Dermis microvascular lymphatic vessel endothelial cell (primary cell): ENCODE measurements at regions not wholly inside any gene's neighbourhood (a gene's known extent, or its start where the extent isn't known, plus 50 kb on each side); places are given as distances from the start of the nearest gene placed in this dataset.

Experiments used
- DNase-seq, 2 donors: peaks; one replicate each; pipeline versions ENCODE4 v3.0.0 to v3.0.0-alpha.2; 2010; ENCODE audit warnings: low read depth in 2 of 2

DNA sequence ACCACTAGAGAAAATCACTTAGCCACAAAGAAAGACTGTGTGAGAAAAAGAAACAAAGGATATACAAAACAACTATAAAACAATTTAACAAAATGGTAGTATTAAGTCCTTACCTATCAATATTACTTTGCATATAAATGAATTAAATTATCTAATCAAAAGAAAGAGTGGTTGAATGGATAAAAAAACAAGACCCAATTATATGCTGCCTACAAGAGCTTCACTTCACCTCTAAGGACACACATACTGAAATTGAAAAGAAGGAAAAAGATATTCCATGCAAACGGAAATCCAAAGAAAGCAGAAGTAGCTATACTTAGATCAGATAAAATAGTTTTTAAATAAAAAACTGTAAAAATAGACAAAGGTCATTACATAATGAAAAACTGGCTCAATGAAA lies 134.9 kb upstream of the CCDC196 start:
- DNase-seq, result no peak

DNA sequence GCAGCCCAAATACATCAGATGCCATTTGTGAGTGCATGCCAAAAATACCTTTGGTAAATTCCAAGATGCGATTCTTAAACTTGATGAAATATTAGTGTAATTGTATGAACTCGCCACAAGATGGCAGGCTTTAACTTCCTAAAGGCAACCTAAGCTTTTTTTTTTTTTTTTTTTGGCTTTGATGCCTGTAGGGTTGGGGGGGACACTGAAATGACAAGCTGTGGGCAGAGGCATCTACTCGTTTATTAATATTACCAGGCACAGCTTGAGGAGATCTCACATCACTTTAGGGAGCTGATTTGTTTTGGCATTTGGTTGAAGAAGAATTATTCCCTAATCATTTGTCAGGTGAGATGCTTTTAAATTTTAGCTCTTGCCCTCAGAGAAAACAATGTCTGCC lies 126.7 kb upstream of the CCDC196 start:
- DNase-seq, result peak; percentile 48 to 74

GRCh38 chr14:66360366-66360926 lies 125.7 kb upstream of the CCDC196 start:
- DNase-seq, result no peak

- DNase-seq, result no peak
Measured at GRCh38 chr14:66361013-66361412, 125.2 kb upstream of the CCDC196 start.

DNA sequence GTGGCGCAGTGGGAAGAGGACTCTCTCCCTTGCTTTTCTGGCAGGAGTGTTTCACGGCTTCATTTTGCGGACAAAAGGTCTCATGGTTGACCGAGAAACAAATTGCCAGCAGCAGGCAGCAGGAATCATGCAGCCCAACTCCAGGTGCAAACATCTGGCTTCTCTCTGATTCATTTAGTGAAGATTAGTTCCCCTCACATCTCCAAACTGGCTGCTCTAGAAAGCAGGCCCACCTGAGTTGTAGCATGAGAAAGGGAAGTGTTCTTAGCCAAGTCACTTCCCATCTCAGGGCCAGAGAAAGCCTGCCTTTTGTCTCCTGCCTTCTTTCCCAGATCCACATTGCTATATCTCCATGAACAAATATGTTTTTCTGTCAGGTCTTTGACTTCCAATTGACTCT lies 120.8 kb upstream of the CCDC196 start:
- no peak for DNase-seq

DNA sequence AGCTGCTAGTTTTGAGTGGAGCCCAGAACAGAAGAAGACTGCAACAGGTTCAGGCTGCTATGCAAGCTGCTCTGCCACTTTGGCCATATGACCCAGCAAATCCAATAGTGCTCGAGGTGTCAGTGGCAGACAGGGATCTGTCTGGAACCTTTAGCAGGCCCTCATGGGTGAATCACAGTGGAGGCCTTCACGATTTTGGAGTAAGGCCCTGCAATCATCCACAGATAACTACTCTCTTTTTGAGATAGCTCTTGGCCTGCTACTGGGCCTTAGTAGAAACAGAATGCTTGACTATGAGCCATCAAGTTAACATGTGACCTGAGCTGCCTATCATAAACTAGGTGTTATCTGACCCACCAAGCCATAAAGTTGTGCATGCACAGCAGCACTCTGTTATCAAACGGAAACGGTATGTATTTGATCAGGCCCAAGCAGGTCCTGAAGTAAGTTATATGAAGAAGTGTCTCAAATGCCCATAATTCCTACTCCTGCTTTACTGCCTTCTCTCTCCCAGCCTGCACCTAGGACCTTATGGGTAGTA lies 116.9 kb upstream of the CCDC196 start:
- DNase-seq, result no peak

- no peak for DNase-seq
Measured at GRCh38 chr14:66371776-66372175, 114.4 kb upstream of the CCDC196 start.

DNA sequence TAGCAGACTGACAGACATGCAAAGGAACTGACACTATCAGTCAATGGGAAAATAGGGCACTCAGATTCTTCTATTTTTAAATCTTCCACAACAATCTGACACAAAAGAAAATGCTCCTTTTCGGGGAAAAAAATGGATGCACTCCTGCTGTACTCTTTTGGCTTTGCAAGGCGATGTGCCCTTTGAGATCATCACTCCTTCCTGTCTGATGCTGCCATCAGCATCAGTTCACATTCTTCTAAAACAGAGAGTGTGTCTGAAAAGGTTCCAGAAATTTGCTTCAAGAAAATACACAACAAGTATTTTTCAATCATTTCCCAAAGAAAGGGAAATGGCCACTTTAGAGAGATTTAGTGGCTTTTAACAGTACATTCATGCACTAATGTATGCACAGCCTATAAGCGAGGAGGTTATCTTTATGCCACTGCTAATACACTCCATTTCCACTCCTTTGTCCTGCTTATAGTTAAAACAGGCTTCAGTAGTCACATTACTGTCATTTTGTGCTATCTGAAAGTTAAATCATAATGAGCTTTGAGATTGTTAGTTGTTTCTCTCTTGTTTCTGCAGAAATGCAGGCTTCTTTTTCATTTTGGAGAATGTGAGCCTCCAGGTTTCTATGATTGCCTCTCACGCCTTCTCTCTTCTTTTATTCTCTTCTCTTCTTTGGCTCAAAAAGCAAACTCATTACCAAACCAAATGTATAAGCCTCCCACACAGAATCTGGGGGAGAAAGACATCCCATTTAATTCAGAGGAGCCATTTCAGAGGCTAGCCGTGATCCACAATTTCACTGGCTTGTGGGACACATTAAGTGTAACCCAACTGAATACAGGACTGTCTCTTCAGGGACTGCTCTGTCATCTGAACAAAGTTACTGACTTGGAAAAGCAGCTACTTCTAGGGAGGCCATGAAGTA lies 110.9 kb upstream of the CCDC196 start:
- DNase-seq, result no peak

- no peak for DNase-seq
Measured at GRCh38 chr14:66377574-66377973, 108.6 kb upstream of the CCDC196 start.

DNA sequence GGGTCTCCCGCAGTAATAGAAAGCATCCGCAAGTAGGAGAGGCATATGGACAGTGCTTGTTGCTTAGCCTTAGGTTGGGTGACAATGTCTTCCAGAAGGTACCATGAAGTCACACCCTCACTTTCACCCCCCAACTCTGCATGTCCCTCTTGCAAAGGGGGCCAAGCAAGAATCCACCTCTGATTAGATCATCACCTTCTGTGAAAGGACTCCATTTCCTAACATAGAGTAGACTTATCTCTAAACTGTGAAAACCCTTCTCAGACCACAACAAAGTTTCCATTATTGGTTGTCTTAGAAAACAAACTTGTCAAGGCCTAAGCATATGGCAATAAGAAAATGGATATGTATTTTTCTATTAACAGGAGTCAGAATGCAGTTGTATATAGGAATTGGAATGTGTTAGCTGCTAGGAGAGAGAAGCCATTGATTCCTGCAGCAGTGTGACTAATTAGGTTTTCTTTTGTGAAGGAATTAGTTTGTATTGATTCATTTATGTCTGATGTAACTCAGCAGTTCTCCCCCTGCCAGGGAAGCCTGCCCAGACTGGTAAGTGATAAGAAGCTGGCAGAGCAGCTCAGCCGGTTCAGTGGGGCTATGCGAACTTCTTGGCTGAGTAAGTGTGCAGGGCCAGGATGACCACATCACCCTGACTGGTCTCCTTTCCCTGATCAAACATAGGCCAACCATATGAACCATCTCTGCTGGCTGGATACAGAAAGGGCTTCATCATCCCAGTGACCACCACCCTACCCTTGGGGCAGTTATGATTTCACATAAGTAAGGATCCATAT lies 107.3 kb upstream of the CCDC196 start:
- DNase-seq, result no peak

- DNase-seq, result peak; percentile 6 to 60
Measured at GRCh38 chr14:66380143-66380542, 106.0 kb upstream of the CCDC196 start.

DNA sequence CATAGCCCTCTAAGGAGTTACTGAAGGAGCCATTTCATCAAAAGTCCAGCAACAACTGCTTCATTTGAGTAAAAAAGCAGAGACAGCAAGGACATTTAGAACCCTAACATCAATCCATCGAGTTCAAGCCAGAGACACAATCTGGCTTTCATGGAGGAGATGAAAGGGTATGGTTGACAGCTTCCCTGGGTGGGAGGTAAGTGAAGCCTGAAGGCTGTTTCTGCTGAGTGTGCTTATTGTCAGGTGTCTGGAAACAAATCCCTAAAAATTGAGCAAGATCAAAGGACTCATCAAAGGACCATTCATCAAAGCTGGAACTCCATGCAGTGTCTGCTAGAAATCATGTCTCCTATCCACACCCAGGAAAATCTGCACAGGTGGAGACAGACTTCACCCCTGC lies 104.4 kb upstream of the CCDC196 start:
- no peak for DNase-seq

- no peak for DNase-seq
Measured at GRCh38 chr14:66383257-66383656, 102.9 kb upstream of the CCDC196 start.

DNA sequence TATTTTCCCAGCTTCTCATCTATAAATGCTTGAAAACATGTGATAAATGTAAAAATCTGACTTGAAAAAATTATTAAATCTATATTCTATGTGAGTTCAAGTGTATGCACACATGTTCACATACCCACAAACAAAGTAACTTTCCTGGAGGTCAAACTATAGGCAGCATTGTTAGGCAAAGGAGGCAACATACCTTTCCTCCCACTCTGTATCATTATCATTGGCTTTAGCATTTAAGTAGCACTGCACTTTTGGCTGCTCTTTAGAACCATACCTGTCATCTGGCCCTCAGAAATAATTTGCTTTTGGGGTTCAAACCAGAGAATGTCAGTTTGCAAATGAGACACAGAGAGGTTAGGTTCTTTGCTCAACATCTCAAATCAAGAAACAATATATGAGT lies 102.4 kb upstream of the CCDC196 start:
- DNase-seq, result no peak

- DNase-seq, result no peak
Measured at GRCh38 chr14:66388516-66388915, 97.7 kb upstream of the CCDC196 start.

- no peak for DNase-seq
Measured at GRCh38 chr14:66389481-66389880, 96.7 kb upstream of the CCDC196 start.

GRCh38 chr14:66395300-66395699 lies 90.9 kb upstream of the CCDC196 start:
- DNase-seq, result no peak

- no peak for DNase-seq
Measured at GRCh38 chr14:66396164-66396563, 90.0 kb upstream of the CCDC196 start.

DNA sequence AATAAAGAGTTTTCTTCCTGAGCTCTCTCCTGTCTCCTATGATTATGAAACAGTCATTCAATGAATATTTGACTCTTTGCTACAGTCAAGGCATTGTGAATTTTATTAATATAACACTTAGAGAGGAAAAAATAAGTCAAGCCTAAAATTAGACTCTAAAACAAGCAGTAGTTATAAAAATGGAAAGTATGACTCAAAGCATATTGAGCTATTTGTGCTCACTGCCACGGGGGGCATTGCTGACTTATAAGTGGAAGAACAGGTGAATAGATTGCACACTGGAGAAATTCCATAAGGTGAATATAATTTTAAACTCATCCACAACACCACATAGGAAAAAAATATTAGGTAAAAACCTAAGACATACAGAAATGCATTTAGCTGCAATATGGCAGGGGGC lies 87.7 kb upstream of the CCDC196 start:
- DNase-seq, result no peak

- peak in 1 of 2 donors; percentile 12 for DNase-seq
Measured at GRCh38 chr14:66401449-66402095, 84.6 kb upstream of the CCDC196 start.

GRCh38 chr14:66403183-66403582 lies 83.0 kb upstream of the CCDC196 start:
- peak; percentile 42 to 46 for DNase-seq
